HG02571 (cell line): ENCODE measurements at regions not wholly inside any gene's neighbourhood (a gene's known extent, or its start where the extent isn't known, plus 50 kb on each side); places are given as distances from the start of the nearest gene placed in this dataset.
"Not testable (repeated sequence)": the region's sequence is repeated elsewhere in the genome, so short reads cannot be mapped to it uniquely, and the experiment has no call there.

Source experiments
- ATAC-seq: cut with Tn5 transposase; IDR thresholded peaks from one replicate; pipeline ENCODE4 v1.9.1; 2021; ENCODE audit warnings: mild to moderate bottlenecking, moderate library complexity; ENCODE audit not compliant: unreplicated experiment

- no peak for ATAC-seq
These were observed 253.3 kb upstream of the ADGRL2 start for GRCh38 chr1:81547261-81547911.

GRCh38 chr1:81545734-81546133 lies 255.0 kb upstream of the ADGRL2 start:
- no peak for ATAC-seq

GRCh38 chr1:81543764-81544163 lies 257.0 kb upstream of the ADGRL2 start:
- ATAC-seq: no peak

- no peak for ATAC-seq
These were observed 258.5 kb upstream of the ADGRL2 start for GRCh38 chr1:81542196-81542595.

GRCh38 chr1:81540216-81540615 lies 260.5 kb upstream of the ADGRL2 start:
- ATAC-seq: no peak

GRCh38 chr1:81529014-81529413 lies 271.7 kb upstream of the ADGRL2 start:
- ATAC-seq: no peak

- ATAC-seq: no peak
These were observed 275.6 kb upstream of the ADGRL2 start for GRCh38 chr1:81525085-81525484.

GRCh38 chr1:81519987-81520386 lies 280.7 kb upstream of the ADGRL2 start:
- no peak for ATAC-seq

- no peak for ATAC-seq
These were observed 282.7 kb upstream of the ADGRL2 start for GRCh38 chr1:81517987-81518386.

- no peak for ATAC-seq
These were observed 286.9 kb upstream of the ADGRL2 start for GRCh38 chr1:81513796-81514354.

GRCh38 chr1:81512252-81513003 lies 288.3 kb upstream of the ADGRL2 start:
- no peak for ATAC-seq

- ATAC-seq: no peak
These were observed 289.5 kb upstream of the ADGRL2 start for GRCh38 chr1:81511281-81511680.

GRCh38 chr1:81510701-81511100 lies 290.0 kb upstream of the ADGRL2 start:
- ATAC-seq: no peak

GRCh38 chr1:81509594-81509993 lies 291.1 kb upstream of the ADGRL2 start:
- no peak for ATAC-seq

- ATAC-seq: no peak
These were observed 294.0 kb upstream of the ADGRL2 start for GRCh38 chr1:81506699-81507098.

GRCh38 chr1:81505831-81506230 lies 294.9 kb upstream of the ADGRL2 start:
- ATAC-seq: peak; percentile 94

GRCh38 chr1:81504820-81505219 lies 295.9 kb upstream of the ADGRL2 start:
- not testable (repeated sequence) for ATAC-seq

GRCh38 chr1:81502705-81503104 lies 298.0 kb upstream of the ADGRL2 start:
- ATAC-seq: not testable (repeated sequence)

GRCh38 chr1:81501485-81501884 lies 299.2 kb upstream of the ADGRL2 start:
- not testable (repeated sequence) for ATAC-seq

- ATAC-seq: no peak
These were observed 301.2 kb upstream of the ADGRL2 start for GRCh38 chr1:81499487-81499886.

GRCh38 chr1:81498471-81499462 lies 302.0 kb upstream of the ADGRL2 start:
- no peak for ATAC-seq
